T-helper 2 cell (primary cell): ENCODE measurements at regions not wholly inside any gene's neighbourhood (a gene's known extent, or its start where the extent isn't known, plus 50 kb on each side); places are given as distances from the start of the nearest gene placed in this dataset.
"Not testable (repeated sequence)": the region's sequence is repeated elsewhere in the genome, so short reads cannot be mapped to it uniquely, and the experiment has no call there.

ENCODE experiments used
- DNase-seq, 5 experiments: peaks; one replicate each; pipeline versions ENCODE4 v3.0.0 to v3.0.0-alpha.2; 2012 to 2022

DNA sequence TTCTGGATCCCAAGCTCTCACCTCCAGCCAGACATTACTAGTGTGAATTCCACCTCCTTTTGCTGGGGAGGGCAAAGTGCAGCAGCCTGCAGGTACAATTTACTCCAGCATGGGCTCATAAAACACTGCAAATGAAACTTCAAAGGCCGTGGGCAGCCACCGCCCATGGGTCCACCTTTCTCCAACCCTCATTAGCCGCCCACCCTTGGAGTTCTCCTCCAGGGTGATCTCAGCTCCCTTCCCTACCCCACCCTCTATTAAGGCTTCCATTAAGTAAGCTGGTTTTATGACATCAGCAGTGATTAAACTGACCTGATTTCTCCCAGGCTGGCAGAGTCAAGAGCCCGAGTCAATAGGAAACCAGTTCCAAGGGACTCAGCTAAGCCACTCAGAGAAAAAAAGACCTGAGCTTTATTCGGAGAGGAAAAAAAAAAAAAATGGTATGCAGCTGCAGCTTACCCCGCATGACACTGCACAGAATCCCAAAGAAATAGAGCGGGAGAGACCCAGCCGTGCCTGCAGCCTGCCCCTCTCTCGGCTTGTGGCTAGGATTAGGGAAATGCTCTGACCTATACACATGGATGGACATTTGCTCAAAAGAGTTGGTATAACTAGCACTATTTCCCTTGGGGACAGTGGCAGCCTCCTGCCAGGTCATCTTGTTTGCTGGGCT, 319.6 kb downstream of the PTTG2 start:
- DNase-seq: no peak

DNA sequence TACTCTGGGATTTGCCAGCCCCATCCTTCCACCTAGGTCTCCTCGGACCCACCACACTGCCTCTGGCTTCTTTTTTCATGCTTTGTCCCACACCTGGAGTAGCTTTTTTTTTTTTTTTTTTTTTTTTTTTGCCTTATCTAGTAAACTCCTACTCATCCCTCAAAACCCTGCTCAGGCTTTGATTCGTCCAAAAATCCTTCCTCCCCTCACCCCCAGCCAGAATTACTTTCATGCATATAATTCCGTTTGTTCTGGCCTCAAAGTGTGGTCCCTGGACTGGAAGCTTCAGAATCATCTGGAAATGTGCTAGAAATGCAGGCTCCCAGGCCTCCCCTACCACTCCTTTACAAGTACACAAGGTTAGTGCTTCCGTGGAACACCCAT, 320.1 kb downstream of the PTTG2 start:
- no peak for DNase-seq

DNA sequence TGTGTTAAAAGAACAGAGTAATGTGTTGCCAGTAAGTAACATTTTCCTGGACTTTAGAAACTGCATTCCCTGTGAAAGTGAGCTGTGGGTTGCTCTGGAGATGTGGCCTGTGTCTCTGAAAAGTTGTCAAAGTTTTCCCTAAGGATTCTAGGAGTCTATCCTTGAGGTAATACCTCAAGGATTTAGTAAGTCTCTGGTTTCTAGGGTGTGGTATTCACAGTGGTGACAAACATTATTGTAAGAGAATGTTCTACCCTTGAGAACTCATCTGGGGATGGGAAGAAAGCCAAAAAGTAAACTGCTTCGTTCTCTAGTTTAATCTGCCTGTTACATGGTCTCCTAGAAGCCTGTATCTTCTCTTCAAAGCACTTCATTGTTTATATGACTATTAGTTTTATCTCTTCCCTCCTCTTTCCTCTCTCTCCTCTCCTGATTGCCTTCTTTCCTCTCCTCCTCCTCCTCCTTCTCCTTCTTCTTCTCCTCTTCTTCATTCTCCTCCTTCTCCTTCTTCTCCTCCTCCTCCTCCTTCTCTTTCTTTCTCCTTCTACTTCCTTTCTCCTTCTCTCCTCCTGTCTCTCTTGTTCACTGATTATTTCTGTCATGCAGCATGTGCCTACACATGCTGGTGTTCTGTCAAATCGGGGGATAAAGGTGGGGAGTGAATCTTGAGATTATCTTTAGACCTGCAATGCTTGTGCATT, 321.3 kb downstream of the PTTG2 start:
- no peak for DNase-seq

GRCh38 chr4:38283724-38284123, 323.5 kb downstream of the PTTG2 start:
- DNase-seq: no peak

DNA sequence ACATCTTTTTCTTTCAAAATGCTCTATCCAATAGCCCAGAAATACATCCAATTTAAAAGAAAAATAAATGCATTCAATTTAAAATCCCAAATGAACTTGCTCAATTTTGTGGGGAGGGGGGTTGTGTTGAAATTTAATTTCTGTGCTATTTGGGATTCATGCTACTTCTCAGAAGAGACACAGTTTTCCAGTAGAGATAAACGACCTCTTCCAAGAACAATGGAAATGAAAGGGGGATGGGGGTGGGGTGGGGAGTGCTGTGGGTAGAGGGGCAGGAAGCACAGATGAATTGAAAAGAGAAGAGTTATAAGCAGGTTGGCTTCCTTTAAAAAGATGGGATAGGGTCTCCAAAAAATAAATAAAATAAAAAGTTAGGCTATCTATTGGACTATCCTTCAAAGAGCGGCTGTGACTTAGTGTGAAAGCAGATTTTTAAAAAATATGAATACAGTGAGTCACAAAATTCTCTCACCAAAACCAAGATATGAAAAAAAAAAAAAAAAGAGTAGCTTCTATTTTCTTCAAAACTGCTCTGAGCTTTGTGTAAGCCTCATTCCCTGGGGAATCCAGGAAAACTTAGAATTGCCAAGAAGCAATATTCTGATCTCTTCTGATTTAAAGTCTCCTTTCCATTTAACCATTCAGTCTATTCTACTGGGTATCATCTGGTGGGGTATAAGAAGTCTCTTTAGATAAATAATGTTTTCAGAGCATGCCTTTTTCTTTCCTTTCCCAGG, 324.3 kb downstream of the PTTG2 start:
- no peak for DNase-seq

DNA sequence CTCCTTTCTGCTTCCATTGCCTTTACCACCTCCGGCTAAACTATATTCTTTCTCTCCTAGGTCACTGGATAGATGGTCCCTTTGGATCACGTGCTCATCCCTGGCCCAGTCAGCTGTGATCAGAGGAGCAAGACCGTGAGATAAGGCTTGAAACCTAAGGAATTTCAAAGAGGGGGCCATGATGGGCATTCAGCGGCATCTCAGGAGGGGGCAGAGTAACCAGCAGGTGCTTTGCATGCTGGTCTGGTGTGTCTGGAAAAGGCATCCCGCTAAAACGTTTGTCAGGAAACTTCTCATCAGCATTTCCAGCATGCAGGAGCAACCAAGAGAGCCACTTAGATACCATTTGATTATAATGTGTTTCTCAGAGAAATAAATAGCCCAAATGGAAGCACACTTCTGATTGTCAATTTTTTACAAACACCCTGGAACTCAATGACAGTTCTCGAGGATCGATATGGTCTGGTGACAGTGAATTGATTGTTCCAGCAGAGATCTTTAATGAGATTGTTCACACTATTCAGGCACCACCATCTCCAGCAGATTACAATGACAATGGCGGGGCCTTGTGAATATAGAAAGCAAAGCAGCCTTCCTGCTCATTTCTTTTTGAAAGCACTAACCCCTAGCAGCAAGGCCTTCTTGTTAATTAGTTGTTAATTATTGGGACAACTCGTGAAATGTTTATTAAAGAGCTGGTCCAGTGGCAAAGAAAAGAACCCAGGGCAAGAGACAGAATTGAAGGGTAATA, 327.1 kb downstream of the PTTG2 start:
- DNase-seq: no peak

- no peak for DNase-seq
Observed at GRCh38 chr4:38289553-38289952, 329.4 kb downstream of the PTTG2 start.

GRCh38 chr4:38290366-38290765, 330.2 kb downstream of the PTTG2 start:
- DNase-seq: no peak

DNA sequence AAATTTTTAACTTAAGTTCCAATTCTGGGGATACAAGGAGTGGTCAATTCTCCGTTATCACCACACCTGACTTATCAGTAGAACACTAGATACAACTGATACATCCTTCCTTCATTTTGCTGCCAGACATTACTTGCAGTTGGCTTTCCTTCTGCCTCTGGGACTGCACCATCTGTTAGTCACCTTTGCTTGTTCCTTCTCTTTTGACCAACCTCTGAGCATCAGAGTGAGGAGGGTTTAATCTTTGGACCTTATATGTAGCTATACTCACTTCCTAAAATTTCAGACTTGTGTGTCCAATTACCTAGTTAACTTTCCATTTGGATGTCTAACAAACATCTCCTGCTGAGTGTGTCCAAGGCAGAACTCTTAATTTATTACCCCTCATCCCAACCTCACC, 330.7 kb downstream of the PTTG2 start:
- no peak for DNase-seq

DNA sequence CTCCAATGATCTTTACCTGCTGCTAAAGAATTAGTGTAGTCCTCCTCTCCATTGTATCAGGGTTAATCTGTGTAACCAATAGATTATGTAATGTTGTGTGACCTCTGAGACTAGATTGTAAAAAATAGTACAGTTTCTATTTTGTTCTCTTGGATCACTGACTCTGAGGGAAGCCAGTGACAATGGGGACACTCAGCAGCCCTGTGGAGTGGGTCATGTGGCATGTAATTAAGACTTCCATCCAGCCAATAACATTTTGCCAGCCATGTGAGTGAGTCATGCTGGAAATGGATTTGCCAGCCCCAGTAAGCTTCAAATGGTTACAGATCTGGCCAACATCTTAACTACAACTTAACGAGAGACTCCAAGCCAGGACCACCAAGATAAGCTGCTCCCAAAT, 332.3 kb downstream of the PTTG2 start:
- DNase-seq: no peak

- no peak for DNase-seq
Observed at GRCh38 chr4:38294238-38294637, 334.0 kb downstream of the PTTG2 start.

DNA sequence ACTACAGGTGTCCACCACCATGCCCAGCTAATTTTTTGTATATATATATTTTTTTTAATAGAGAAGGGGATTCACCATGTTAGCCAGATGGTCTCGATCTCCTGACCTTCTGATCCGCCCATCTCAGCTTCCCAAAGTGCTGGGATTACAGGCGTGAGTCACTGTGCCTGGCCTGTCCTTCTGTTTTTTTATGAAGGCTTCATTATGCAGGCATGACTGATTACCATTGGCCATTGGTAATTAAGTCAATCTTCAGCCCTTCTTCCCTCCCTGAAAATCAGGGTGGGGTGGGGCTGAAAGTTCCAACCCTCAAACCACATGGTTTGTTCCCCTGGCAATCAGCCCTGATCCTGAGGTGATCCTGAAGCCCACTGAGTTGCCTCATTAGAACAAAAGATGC, 336.9 kb downstream of the PTTG2 start:
- DNase-seq: no peak

DNA sequence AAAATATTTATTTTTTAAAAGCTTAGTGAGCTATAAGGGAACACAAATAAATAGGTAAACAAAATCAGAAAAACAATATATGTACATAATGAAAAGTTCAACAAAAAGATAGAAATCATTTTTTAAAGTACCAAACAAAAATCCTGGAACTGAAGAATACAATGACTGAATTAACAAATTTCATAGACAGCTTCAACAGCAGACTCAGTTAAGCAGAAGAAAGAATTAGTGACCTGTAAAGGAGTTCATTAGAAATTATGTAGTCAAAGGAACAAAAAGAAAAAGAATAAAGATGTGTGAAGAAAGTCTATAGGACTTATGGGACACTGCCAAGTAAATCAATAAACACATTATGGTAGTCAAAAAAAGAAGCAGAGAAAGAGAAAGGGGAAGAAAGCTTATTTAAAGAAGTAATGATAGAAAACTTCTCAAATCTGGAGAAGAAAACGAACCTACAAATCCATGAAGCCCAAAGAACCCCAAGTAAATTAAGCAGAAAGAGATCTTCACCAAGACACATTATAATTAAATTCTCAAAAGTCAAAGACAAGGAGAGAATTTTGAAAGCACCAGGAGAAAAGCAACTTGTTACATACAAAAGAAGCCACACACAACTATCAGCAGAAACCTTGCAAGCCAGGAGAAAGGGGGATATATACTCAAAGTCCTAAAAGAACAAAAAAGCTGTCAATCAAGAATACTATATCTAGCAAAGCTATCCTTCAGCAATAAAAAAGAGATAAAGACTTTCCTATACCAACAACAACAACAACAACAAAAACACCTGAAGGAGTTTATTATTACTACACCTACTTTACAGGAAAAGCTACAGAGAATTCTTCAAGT, 338.9 kb downstream of the PTTG2 start:
- DNase-seq: no peak

- DNase-seq: no peak
Observed at GRCh38 chr4:38302910-38303309, 342.7 kb downstream of the PTTG2 start.

DNA sequence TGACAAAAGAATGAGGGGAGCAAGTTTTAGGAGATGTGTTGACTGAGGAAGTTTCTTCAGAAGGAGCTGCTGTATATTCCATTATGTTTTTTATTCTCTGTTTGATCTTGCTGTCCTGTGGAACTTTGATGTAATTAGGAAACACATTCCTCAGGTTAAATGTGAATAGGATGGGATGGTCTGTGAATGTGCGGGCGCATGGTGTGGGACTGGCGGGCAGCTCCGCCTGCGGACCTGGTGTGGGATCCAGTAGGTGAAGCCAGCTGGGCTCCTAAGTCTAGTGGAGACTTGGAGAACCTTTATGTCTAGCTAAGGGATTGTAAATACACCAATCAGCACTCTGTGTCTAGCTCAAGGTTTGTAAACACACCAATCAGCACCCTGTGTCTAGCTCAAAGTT, 344.3 kb downstream of the PTTG2 start:
- not testable (repeated sequence) for DNase-seq

GRCh38 chr4:38306482-38307071, 346.4 kb downstream of the PTTG2 start:
- DNase-seq: peak in 1 of 5 experiments; percentile 95

GRCh38 chr4:38308728-38309311, 348.6 kb downstream of the PTTG2 start:
- DNase-seq: peak in 1 of 5 experiments; percentile 39

- DNase-seq: no peak
Observed at GRCh38 chr4:38309471-38309870, 349.3 kb downstream of the PTTG2 start.

GRCh38 chr4:38310446-38311043, 350.3 kb downstream of the PTTG2 start:
- DNase-seq: peak in 4 of 5 experiments; percentile 48 to 99 (median 69)

DNA sequence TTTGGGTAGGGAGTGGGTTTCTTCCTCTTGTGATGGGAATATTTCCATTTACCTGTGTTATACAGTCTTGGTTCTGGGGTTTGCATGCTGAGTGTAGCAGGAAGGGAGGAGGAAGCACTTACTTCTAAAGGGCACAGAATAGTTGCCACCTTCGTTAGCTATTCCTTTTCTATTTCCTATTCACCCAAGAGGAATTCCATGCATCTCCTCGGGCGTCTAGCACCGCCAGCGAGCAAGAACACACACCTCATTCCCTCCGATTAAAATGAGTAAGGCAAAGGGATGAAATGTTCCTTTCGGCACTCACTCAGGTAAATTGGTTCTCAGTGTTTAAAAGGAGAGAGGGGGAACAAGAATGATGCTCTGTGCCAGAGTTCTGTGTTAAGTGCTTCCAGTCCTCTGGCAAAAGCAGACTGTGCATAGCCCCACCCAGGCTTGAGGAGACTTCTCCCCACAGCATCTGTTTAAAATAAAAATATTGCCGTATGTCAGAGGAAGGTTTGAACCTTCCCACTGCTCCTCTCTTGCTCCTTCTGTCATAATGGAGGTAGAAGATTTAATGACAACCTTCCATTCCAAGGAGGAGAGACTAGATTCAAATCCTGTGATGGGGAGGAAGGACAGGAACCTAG, 351.4 kb downstream of the PTTG2 start:
- DNase-seq: no peak
